GM19025 (cell line): ENCODE measurements at regions not wholly inside any gene's neighbourhood (a gene's known extent, or its start where the extent isn't known, plus 50 kb on each side); places are given as distances from the start of the nearest gene placed in this dataset.
"Not testable (repeated sequence)": the region's sequence is repeated elsewhere in the genome, so short reads cannot be mapped to it uniquely, and the experiment has no call there.

Experiments
- ATAC-seq: cut with Tn5 transposase; IDR thresholded peaks from one replicate; pipeline ENCODE4 v1.9.1; 2021; ENCODE audit warnings: mild to moderate bottlenecking, low read depth, moderate library complexity; ENCODE audit not compliant: unreplicated experiment

DNA sequence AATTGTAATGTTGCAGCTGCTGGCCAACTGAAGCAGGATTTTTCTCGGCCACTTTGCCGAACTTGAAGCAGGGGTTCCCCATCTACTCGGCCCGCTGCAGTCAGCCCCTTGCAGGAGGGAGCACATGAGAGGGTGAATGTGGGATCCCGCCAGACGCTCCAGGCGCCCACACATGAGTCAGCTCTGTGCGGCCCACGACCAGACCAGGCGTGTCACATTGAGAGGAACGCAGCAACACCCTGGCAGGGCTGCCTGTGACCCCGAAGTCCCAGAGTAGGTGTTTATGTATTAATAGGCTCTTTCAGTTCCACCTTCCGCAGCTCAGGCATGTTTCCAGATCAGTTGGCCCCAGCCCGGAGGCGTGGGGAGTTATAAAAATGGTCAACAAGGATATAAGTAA lies 344.7 kb upstream of the PABPC4L start:
- no peak for ATAC-seq

DNA sequence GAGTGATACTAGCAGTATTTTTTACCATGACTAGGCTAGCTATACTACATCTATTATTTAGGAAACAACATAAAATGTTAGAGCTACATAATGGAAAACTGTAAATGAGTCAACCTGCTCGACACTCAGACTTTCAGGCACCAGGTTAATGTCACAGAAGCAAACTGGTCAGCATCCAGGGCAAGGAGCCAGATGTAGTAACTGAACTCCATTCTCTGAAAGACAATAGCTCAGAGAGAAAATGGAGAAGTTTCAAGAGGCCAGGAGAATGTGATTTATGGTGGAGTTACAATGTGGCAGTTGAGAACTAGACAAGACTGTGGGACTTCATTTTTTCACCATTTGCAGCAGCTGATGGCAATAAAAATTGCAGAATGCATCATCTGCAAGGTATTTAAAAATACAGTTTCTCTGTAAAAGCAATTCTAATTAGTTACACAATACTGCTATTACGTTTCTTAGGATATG lies 342.7 kb upstream of the PABPC4L start:
- ATAC-seq = no peak

DNA sequence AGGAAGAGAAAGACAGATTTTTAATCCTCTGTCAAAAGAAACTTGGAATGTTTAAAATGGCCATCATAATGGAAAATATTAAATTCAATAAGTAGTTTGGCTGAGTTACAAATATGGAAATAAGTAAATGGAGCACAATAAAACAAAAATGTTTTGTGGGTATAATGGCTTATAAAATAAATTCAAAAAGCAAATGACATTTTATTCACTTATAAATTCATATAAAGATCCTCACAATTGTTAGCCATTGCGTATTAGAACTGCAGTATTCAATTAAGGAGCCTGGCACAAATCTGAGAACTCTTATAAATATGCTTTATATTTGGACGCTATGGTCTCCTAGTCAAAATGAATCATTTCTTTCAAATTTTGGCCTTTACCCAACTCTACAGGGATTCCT lies 339.0 kb upstream of the PABPC4L start:
- no peak for ATAC-seq

DNA sequence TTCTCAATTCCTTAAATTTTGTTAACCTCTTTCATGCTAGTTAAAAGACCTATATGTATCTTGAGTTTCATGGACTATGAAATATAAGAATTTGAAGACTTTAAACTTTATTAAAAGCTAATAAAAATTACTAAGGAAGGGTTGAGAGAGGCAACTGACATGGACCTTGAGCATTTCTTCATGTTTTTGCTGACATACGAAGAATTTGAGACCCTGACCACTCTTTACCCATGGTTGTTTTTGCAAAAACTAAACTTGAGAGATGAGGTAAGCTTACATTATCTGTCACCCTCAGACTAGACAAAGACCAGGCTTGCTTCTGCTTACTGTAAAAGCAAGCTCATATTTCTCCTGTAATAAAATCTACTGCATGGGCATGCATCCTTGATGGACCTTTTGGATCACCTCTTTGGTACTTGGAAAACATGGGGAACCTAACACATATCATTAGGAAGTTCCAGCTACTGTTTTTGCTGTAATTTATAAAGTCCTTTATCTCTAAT lies 338.2 kb upstream of the PABPC4L start:
- no peak for ATAC-seq

DNA sequence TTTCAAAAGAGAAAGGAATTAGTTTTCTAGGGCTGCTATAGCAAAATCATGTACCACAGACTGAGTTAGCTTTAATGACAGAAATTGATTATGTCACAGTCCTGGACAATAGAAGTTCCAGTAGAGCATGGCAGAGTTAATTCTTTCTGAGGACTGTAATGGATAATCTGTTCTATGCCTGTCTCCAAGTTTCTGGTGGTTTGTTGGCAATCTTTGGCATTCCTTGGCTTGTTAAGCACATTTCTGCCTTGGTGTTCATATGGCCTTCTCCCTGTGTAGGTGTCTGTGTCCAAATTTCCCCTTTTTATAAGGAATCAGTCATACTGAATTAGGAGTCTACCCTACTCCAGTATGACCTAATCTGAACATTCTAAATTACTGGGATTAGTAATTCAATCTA lies 336.1 kb upstream of the PABPC4L start:
- no peak for ATAC-seq

DNA sequence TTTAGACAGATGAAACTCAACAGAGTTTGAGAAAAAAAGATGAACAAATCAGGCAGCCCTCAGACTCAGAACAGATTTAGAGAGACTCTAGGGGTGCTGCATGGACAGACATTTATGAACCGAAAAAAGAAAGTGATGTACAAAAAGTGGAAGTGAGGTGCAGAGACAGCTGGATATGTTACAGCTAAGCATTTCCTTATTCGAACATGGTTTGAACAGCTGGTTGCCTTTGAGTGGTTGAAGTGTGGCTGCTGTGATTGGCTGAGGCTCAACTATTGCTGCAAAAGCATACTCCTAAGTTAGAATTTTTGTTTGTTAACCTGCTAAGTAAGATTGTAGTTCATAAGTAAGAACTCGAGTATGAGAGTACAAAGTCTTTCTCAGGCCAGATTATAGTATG lies 331.5 kb upstream of the PABPC4L start:
- ATAC-seq = no peak

DNA sequence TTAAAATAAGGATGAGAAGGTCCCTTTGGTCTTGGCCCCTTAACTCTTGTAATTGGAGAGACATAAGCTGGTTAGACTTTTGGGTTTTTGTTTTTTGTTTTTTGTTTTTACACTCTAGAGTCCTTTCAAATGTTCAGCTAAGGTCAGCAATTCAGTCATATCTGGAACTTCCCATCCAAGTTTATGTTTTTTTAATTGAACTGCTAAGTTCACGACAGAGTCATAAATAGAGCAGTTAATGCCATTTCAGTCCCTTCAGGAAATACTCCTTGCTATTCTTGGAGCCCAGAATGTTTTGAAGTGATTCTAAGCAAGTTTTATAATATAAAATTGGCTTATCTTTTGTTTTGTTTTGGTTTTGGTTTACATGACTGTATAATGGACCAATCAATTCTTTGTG lies 329.4 kb upstream of the PABPC4L start:
- no peak for ATAC-seq

DNA sequence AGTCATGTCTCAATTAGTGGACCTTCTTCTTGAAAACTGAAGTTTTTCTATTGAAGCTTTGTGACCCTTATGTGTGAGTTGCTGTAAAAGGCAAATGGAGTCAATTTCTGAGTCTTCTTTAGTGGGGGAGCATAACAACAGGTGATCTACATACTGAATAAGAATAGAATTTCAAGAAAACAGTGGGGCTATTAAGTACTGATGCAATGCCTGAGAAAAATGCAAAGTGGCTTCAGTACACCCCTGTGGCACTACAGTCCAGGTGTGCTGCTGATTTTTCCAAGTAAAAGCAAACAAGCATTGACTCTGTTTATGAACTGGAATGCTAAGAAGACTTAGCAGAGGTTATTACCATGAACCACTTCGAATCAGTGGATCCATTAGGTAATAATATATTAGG lies 328.0 kb upstream of the PABPC4L start:
- ATAC-seq = no peak

DNA sequence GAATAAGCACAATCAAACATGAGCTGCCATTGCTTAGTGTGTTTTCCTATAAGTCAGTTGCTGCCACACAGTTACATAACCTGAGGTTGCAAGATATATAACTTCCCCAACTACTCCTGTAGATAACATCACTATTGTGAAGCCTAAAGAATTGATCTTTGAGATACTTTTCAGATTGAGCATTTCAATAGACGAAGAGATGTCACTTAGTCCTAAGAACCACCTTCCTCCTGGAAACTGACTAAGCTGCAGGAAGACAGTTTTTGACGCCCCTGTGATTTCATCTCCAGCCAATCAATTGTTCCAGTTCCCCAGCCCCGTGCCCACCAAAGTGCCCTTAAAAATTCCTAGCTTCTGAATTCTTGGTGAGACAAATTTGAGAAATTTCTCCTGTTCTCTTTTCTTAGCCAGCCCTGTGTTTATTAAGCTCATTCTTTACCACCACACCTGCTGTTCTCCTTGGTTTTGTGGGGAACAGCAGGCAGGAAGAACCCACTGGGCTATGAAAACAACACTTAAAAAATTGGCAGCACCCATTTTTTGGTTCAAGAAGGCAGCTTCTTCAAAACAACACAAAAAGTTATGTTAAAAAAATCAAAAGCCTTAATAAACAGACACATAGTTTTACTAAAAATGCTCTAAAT lies 317.1 kb upstream of the PABPC4L start:
- ATAC-seq = no peak

DNA sequence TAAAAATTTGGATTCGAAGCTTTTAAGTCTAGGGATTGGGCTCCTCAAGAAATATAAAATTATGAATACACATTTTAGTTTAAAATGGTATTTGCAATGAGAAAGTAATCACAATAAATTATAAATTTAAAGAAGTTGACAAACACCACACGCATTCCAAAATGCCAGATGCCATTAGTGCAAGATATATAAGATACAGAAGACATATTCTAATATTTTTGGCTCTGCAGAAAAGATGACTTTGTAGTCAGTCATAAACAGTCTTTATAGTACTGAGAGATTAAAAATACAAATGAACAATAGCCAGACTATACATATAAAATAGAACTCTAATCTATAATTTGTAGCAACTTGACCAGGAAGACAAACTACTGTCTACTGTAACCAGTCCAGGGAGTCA lies 309.0 kb upstream of the PABPC4L start:
- no peak for ATAC-seq

DNA sequence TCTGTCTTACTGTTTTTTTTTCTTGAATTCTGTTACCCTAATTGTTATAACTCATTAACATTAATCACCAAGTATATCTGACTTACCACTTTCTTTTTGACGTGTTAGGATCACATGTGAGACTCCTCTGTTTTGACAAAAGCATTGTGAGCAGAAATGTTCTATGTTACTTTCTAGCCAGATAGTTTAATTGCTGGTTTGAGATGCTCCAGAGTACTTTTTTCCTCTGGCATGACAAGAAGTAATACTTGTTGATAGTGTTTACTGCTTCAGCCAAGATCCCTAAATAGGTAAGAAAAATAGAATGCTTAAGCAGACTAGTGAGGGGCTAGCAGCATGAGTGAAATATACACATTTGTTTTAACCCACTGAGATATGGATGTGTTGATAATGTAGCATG lies 303.9 kb upstream of the PABPC4L start:
- no peak for ATAC-seq

DNA sequence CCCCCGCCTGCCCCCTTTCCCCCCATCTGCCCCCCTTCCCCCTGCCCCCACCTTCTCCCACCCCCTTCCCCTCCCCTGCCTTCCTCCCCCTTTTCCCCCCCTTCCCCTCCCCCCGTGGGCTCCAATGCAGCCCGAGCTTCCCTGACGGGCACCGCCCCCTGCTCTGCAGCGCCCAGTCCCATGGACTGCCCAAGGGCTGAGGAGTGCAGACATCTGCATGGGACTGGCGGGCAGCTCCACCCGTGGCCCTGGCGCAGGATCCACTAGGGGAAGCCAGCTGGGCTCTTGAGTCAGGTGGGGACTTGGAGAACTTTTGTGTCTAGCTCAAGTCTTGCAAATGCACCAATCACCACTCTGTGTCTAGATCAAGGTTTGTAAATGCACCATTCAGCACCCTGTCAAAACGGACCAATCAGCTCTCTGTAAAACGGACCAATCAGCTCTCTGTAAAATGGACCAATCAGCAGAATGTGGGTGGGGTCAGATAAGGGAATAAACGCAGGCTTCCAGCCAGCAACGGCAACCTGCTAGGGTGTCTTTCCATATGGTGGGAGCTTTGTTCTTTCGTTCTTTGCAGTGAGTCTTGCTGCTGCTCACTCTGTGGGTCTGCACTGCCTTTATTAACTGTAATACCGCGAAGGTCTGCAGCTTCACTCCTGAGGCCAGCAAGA lies 300.5 kb upstream of the PABPC4L start:
- ATAC-seq = no peak

DNA sequence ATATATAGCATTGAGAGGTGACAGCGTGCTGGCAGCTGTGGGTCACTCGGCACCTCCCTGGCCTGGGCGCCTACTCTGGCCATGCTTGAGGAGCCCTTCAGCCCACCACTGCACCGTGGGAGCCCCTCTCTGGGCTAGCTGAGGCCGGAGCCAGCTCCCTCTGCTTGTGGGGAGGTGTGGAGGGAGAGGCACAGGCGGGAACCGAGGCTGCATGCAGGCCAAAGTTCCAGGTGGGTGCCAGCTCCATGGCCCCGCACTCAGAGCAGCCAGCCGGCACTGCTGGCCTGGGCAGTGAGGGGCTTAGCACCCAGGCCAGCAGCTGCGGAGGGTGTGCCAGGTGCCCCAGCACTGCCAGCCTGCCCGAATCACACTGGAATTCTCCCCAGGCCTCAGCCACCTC lies 299.9 kb upstream of the PABPC4L start:
- ATAC-seq = not testable (repeated sequence)

DNA sequence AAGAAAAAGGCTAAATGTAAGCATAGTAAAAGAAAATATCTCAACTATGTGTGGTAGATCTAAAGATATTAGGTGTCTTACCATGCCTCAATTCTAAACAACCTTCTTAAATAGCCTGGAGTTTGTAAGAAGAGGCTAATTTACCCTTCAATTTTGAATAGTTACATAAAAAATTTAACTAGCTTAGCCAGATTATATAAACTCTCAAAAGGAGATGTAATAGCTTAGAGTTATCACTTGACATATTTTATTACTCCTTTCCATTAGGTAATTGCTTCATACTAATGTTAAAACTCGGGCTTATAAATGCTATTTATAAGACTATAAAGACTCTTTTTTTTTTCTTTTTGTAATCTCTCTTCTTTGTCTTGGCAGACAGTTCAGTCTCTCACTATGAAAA lies 297.5 kb upstream of the PABPC4L start:
- ATAC-seq = no peak

DNA sequence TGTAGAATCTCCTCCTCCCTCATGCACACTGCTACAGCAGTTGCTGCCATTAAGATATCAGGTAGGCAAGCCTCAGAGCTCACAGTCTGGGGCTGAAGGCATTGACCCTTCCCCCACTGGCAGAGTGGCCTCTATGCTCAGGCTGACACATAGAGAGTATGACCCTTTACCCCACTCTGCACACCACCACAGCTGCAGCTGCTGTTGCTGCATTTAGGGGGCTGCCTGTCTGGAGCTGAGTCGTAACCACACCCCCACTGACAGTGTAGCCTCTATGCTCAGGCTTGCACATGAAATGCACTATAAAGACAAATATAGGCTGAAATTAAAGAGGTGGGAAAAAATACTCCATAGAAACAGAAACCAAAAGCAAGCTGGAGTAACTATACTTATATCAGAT lies 289.3 kb upstream of the PABPC4L start:
- ATAC-seq = no peak

DNA sequence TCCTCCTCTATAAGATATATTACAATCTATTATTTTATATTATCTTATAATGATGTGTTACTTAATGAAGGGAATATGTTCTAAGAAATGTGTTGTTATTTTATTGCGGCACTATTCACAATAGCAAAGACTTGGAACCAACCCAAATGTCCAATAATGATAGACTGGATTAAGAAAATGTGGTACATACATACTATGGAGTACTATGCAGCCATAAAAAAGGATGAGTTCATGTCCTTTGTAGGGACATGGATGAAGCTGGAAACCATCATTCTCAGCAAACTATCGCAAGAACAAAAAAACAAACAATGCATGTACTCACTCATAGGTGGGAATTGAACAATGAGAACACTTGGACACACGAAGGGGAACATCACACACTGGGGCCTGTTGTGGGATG lies 281.9 kb upstream of the PABPC4L start:
- not testable (repeated sequence) for ATAC-seq

DNA sequence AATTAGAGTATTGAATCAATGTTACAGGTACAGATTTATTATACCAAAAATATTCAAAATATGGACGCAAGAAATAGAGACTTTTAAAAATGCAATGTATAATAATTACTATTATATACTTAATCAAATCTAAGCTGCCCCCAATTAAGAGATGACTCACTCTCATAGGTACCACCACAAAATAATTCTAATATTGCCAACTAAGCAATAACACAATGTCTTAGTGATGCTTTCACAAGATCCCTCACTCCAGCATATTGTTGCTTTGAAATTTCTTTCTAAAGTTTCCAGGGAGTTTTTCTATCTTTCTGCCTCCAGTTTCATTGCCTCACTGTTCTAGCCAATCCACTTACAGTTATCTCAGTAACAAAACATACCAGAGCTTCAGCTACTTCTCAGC lies 270.0 kb upstream of the PABPC4L start:
- no peak for ATAC-seq

DNA sequence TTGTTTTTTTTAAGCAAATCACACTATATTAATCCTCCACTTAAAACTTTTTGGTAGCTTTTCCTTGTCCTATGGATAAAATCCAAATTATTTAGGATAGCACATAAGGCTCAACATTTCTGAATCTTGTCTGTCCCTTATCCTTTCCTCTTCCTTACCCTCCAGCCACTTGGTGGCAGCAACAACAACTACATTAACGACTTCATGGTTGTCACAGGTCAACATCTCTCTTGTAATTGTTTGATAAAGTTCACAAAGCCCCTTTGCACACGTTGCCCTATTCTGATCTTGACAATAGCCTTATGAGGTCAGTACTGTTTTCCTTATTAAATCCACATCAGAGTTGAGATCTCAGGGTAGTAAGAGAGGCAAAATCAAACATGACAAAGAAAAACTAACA lies 269.0 kb upstream of the PABPC4L start:
- ATAC-seq = no peak

DNA sequence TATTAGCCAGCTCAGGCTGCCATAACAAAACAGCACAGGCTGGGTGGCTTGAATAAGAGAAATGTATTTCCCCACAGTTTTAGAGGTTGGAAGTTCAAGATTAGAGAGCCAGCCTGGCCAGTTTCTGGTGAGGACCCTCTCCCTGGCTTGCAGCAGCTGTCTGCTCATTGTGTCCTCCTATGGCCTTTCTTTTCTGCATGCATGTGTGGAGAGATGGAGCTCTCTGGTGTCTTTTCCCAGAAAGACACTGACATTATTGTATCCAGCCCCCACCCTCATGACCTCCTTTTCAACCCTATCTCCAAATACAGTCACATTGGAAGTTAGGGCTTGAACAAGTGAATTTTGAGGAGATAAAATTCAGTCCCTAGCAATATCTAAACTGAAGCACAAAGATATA lies 263.8 kb upstream of the PABPC4L start:
- no peak for ATAC-seq

DNA sequence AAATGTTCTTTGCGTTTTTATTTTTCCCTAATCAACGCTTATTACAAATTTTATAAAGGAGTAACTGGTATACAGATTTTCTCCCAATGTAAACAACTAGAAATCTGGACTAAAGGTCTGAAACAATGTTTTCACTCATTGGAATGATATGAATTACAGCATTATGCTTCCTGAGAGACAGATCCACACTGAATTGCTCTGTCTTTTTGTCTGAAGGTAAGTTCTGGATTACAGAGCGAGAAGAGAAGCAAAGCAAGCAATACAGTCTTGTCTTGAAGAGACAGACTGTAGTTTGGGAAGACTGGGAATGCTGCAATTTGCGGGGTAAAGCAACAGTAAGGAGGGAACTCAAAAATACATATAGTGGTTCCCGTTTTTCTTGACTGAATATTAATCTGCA lies 262.2 kb upstream of the PABPC4L start:
- no peak for ATAC-seq

DNA sequence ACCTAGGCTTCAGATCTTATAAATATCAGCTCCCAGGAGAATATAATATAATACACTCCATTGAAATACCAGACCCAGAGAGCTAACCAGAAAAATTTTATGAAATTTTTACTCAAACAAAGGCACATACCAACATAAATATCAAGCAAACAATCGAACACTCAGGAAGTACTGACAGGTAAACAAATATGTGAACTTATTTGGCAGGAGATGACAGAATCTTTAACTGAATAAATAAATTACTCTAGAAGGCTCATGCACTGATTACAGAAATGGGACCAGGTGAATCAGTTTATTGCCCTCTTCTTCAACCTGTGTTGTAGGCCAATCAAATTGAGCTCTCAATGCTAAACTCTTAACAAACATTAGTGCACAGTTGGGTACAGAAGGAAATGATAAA lies 225.2 kb upstream of the PABPC4L start:
- no peak for ATAC-seq

DNA sequence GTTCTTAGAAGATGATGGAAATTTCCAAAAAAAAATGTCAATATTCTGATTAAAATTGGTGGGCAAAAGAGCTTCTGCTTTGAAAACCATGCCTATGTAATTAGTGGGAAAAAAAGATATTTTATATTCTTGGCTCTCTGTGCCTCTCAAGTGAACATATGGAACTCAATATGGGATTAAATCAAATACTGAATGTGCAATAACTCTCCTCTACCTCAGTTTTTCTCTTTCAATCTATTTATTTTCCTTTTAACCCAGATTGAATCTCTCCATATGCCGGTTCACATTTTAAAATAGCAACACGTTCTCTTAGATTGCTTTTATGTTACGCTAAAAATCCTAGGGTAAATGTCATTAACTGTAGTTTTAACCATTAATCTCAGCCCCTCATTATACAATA lies 224.2 kb upstream of the PABPC4L start:
- no peak for ATAC-seq
